ENCODE measurements at regions not wholly inside any gene's neighbourhood (a gene's known extent, or its start where the extent isn't known, plus 50 kb on each side); places are given as distances from the start of the nearest gene placed in this dataset.

- no peak for ATAC-seq
- Histone ChIP-seq H3K4me1 (no peaks in the 10 kb centered on the region), H3K4me3 (no peak overlapping the region), H3K9me3 (no peaks in the 10 kb centered on the region), H3K27me3 (peaks cover 7% of the 10 kb centered on the region), H3K27ac (no peak overlapping the region), H3K36me3 (no peaks in the 10 kb centered on the region)
- no peak for TF ChIP-seq POLR2AphosphoS5 (IDR thresholded peaks at IDR 0.05)
- TF ChIP-seq CTCF (IDR thresholded peaks at IDR 0.05) = no peak
- TF ChIP-seq EP300 (IDR thresholded peaks at IDR 0.05) = no peak
- no peak for TF ChIP-seq POLR2A (IDR thresholded peaks at IDR 0.05)
- 29 to 46% methylated on average over 1 of the region's 1 CpG for WGBS, 2 donors (ENCODE audit: low coverage in 1 of 2)
Observed at GRCh38 chr21:24275616-24276015, 1331.7 kb downstream of the MRPL39 start.

- TF ChIP-seq POLR2A (IDR thresholded peaks at IDR 0.05) = no peak
- no peak for TF ChIP-seq EP300 (IDR thresholded peaks at IDR 0.05)
- TF ChIP-seq CTCF (IDR thresholded peaks at IDR 0.05) = no peak
- no peak for TF ChIP-seq POLR2AphosphoS5 (IDR thresholded peaks at IDR 0.05)
- Histone ChIP-seq H3K36me3 (no peaks in the 10 kb centered on the region), H3K9me3 (no peaks in the 10 kb centered on the region), H3K27ac (no peak overlapping the region), H3K4me3 (no peak overlapping the region), H3K4me1 (no peaks in the 10 kb centered on the region), H3K27me3 (peaks cover 7% of the 10 kb centered on the region)
- WGBS, 2 donors (ENCODE audit: low coverage in 1 of 2) = 19 to 65% methylated on average over 3 to 4 of the region's 4 CpGs
- ATAC-seq = no peak
Observed at GRCh38 chr21:24272521-24272938, 1334.8 kb downstream of the MRPL39 start.

- Histone ChIP-seq H3K27me3 (no peaks in the 10 kb centered on the region), H3K4me3 (no peak overlapping the region), H3K4me1 (no peaks in the 10 kb centered on the region), H3K9me3 (no peaks in the 10 kb centered on the region), H3K36me3 (no peaks in the 10 kb centered on the region), H3K27ac (no peak overlapping the region)
- 56 to 88% methylated on average over 1 of the region's 1 CpG for WGBS, 2 donors (ENCODE audit: low coverage in 1 of 2)
- ATAC-seq = no peak
- TF ChIP-seq EP300 (IDR thresholded peaks at IDR 0.05) (no peak), POLR2A (IDR thresholded peaks at IDR 0.05) (no peak), CTCF (IDR thresholded peaks at IDR 0.05) (no peak), POLR2AphosphoS5 (IDR thresholded peaks at IDR 0.05) (no peak)
Observed at GRCh38 chr21:24265987-24266386, 1341.3 kb downstream of the MRPL39 start.

GRCh38 chr21:24260751-24261150 is 1346.5 kb downstream of the MRPL39 start:
- H3K9me3 ChIP-seq = no peaks in the 10 kb centered on the region
- H3K36me3 ChIP-seq = no peaks in the 10 kb centered on the region
- H3K4me3 ChIP-seq = no peak overlapping the region
- ATAC-seq = no peak
- no peak overlapping the region for H3K27ac ChIP-seq
- H3K4me1 ChIP-seq = no peaks in the 10 kb centered on the region
- H3K27me3 ChIP-seq = no peaks in the 10 kb centered on the region
- no peak for TF ChIP-seq POLR2A (IDR thresholded peaks at IDR 0.05)
- WGBS, 2 donors (ENCODE audit: low coverage in 1 of 2) = 89 to 90% methylated on average over 3 of the region's 3 CpGs

GRCh38 chr21:24259241-24259640 is 1348.0 kb downstream of the MRPL39 start:
- ATAC-seq = no peak
- Histone ChIP-seq H3K4me1 (no peaks in the 10 kb centered on the region), H3K27me3 (no peaks in the 10 kb centered on the region), H3K36me3 (no peaks in the 10 kb centered on the region), H3K4me3 (no peak overlapping the region), H3K27ac (no peak overlapping the region), H3K9me3 (no peaks in the 10 kb centered on the region)
- TF ChIP-seq POLR2AphosphoS5 (IDR thresholded peaks at IDR 0.05) (no peak), CTCF (IDR thresholded peaks at IDR 0.05) (no peak), POLR2A (IDR thresholded peaks at IDR 0.05) (no peak), EP300 (IDR thresholded peaks at IDR 0.05) (no peak)
- 100% methylated on average over 1 of the region's 1 CpG; no CpG with 5 or more reads in 1 of the 2 donors for WGBS, 2 donors (ENCODE audit: low coverage in 1 of 2)
